Left forelimb (tissue), 1 donor: ENCODE measurements at regions not wholly inside any gene's neighbourhood (a gene's known extent, or its start where the extent isn't known, plus 50 kb on each side); places are given as distances from the start of the nearest gene placed in this dataset.

Experiments used
- DNase-seq: peaks from one replicate; pipeline ENCODE4 v3.0.0-alpha.2; 2018; ENCODE audit warnings: low spot score

DNA sequence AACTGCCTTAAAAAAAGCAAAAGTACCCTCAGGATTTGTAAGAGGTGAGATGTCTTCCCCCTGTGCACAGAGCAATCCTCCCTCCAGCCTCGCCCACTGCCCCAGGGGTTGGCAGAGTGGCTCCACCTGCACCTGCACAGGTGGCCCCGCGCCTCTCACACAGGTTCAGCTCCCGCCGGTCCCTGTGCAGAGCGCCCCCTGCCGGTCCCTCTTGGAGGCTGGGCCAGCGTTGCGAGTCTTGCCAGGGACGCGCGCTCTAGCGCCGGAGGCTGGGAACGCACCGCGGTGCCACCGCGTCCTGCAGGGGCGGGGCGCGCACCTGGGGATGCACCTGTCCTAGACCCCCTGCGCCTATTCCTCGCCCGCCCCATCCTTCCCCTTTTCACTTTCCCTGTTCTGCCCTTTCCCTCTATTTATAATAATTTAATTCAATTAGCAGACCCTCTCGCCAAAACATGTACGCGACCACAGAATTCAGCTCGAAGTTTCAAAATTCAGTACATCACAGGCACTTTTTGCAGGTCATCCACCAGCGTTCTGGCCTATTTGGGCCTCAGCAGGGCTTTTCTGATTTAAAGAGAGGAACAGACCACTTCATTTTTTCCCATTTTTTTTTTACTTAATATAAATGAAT, 618.6 kb downstream of the AACS start:
- no peak for DNase-seq

DNA sequence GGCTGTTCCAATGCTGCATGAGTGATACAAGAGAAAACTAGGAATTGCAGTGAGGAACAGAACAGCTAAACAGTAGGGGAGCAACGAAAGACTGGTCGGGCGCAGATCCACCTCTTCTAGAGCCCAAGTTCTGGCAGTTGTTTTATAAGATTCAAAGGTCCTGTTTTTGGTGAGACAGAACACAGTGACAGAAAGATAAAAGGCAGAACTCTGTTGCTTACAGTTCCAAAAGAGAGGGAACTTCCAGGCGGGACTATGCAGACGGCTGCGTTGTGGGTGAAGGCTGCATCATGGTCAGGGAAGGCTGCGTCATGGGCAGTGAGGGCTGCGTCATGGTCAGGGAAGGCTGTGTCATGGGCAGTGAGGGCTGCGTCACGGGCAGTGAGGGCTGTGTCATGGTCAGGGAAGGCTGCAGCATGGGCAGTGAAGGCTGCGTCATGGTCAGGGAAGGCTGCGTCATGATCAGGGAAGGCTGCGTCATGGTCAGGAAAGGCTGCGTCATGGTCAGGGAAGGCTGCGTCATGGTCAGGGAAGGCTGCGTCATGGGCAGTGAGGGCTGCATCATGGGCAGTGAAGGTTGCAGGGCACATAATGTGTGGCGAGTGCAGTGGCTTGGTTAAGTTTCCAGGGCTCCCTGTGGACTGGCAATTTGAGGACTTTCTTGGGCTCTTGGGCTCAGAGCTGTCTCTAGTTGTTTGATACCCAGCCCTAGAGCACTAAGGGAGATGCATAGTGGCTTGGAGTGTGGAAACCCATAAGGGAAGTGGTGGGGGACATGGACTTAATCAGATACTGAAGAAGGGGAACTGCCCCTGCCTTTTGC, 619.9 kb downstream of the AACS start:
- DNase-seq, result no peak

DNA sequence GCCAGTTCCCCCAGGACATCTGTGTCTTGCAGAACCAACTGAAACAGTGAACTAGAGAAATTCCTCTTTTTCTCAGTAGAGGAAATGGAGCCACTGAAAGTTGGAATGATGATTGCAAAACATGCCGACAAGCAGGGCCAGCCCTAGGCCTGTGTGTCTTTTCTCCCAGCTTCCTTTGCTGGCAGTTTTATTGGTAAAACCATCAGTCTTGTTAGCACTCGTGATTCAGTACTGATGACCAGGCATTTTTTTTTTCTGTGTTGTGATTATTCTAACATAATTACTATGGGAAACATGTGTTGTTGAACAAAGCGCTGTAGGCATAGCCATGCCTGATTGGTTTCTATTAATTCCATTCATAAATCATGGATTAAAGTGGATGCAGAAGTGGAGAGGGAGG, 620.7 kb downstream of the AACS start:
- DNase-seq, result no peak

DNA sequence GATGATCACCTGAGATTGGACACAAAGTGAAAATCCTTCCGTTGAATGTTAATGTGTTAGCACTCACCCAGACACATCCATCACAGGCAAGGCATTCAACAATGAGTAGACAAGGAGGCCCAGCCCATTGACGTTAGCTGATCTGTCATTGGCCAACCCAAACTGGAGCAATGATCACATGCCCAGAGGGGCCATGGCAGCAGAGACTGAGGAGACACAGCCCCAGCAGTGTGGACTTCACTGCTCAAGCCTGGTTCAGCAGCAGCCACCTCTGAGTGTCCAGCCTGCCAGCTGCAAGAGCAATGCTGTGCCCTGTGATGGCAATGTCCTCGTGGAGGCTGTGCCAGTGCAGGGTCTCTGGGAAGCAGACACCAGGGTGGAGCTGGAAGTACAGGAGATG, 622.2 kb downstream of the AACS start:
- no peak for DNase-seq

DNA sequence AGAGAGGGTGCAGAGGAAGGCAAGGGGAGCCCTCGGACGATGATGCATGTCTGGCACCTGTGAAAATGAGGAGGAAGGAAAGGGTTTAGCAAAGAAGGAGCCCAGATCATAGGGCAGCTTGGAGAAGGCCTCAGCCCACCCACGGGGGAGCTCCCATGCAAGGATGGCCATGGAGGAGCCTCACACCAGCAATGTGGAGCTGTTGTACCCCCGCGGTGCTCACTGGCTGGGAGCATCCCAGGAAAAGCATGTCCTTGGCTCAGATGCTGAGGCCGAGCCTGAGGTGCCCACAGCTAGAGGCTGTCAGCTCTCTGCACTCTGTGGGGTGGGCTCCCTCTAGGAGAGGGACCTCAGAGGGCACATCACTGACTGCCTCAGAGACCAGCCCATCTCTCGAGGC, 622.6 kb downstream of the AACS start:
- no peak for DNase-seq

DNA sequence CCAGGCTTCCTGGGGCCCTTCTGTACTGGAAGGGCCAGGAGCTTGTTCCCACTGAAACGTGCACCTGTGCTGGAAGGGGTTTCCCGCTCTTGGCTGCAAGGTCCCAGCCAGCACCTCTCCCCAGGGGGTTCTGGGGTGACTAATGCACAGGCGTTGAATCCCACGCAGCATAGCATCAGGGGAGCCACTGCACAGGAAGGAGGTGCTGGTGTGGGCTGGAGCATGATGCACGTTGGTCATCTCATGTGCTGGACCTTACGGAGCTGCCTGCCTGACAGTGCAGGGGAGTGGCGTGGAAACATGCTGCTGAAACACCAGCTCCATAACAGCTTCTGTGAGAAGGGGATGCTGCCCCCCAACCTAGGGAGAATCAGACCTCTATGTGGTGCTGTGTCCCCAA, 623.0 kb downstream of the AACS start:
- DNase-seq, result no peak

DNA sequence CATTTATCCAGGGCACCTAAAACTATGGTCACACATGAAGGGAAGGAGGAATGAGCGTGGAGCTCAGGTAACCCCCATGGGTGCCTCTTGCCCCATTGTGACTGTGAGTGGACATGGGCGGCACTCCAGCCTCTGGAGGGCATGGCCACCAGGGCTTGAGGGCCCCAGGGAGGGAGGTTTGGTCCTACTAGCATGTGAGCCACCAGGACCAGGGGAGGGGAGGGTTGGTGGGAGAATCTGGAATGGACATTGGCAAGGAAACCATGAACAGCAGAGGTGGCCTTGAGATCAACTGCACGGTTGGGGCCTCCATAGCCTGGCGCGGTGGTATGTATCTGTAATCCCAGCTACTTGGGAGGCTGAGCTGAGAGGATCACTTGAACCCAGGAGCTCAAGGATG, 623.6 kb downstream of the AACS start:
- DNase-seq, result no peak

DNA sequence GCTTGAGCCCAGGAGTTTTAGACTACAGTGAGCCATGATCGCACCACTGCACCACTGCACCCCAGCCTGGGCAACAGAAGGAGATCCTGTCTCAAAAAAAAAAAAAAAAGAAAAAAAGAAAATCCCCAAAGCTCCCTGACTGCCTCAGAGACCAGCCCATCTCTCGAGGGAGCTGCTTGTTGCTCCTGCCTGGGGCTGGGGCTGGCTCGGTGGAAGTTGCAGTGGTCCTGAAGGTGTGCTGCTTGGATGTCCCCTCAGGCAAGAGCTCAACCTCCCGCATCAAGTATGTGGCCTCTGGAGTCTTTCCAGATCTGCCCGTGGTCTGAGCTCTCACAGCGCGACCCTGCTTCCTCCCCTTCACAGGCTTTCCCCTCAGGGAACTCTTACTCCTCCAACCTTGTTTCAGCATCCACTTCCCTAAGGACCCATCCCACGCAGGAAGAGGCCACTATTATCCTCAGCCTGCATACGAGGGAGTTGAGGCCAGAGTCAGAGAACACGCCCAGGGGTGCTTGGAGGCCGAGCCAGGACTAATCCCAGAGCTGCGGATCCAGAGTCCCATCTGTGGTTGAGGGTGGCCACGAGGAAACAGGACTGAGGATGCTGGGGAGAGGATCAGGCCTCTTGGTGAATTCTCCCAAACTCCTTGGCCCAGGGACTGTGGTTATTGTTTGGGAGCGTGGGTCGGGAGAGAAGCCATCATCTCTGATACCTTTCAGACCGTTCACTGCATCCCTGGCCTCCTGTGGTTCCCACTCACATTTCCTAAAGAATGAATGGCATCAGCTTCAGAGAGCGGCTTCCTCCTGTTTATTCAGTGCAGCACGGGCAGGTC, 624.6 kb downstream of the AACS start:
- DNase-seq, result no peak

DNA sequence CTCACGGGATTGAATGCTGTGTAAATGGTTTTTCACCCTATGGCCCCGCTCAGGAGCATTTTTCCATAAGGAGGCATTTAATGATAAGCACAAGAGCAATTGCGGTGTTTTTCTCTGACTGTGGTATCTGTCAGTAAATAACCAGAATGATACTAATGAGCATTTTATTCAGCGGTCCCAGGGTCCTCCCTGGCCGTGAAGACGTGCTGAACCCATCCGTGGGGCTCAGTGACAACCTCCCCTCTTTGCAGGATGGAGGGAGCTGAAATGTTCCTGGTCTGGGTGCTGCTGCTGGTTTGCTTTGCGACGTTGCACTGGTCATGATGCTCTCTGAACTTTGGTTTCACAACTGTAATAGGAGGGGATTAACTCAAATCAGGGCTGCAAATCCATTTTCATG, 625.6 kb downstream of the AACS start:
- DNase-seq, result no peak

DNA sequence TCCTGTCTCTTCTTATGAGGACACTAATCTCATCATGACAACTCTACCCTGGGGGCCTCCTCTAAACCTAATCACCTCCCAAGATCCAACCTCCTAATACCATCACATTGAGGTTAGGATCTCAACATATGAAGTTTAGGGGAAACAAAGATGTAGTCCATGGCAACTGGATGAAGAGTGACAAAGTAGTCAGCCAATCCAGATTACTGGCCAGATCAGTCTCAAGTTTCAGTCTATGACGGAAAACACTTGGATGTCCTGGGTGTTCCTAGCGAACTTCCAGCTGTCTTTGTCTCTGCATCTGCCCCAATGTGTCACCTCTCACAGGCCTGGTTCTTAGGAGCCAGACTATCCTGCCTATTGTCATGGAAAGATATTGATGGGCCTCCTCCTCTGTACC, 630.8 kb downstream of the AACS start:
- no peak for DNase-seq

DNA sequence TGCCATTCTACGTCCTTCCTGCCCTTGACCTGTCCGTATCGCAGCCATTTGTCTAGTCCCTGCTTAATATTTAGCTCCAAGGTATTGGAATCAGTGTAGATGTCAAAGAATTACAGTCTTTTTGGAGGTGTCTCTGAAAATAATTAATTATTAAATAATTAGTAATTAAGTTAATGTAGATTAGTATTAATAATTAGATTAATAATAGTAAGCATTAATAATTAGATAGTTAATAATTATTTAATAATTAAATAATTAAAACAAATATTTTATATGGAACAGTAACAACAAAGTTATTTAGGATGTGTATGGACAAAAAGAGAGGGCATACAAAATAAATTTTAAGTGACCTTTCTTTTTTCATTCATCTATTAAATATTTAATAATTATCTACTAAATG, 639.6 kb downstream of the AACS start:
- DNase-seq, result no peak

DNA sequence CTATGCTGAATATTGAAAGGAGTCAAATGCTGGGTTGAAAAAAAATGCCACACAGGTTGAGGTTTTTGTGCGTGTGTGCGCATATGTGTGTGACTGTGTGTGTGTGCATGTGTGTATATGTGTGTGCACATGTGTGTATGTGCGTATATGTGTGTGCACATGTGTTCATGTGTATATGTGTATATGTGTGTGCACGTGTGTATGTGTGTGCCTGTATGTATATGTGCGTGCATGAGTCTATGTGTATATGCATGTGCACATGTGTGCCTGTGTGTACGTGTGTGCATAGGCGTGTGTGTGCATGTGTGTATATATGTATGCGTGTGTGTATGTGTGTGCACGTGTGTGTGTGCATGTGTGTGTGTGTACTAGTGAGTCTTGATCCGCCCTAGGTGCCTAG, 655.7 kb downstream of the AACS start:
- DNase-seq, result no peak

DNA sequence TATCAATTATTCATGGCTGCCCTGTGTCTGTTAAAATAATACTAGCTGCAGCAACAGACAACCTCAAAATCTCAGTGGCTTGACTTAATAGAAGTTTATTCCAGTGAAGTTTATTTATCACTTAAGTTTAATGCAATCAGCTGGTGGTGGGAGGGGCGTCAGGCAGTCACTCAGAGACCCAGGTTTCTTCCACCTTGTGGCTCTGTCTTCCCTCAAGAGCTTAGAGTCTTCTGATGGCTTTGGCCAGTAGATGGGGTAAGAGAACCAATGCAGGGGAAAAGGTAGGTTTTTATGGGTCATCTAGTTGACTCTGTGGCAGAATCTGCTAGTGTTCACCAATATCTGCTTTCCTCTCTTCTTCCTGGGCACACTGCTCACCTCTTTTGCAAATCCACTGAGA, 668.9 kb downstream of the AACS start:
- DNase-seq, result no peak

DNA sequence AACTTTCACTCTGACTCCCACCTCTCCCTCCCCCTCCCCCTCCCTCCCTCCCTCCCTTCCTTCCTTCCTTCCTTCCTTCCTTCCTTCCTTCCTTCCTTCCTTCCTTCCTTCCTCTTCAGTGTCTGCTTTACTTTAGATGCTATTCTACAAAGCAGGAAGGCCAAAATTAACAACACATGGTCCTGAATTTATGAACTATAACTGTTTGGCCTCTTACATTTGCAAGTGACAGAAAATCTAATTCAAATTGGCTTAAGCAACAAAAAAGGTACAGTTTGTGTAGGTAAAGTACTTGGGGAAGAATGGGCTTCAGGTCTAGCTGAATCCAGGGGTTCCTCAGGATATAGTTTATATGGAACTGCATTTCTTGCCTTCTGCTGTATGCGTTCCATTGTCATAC, 673.0 kb downstream of the AACS start:
- no peak for DNase-seq

DNA sequence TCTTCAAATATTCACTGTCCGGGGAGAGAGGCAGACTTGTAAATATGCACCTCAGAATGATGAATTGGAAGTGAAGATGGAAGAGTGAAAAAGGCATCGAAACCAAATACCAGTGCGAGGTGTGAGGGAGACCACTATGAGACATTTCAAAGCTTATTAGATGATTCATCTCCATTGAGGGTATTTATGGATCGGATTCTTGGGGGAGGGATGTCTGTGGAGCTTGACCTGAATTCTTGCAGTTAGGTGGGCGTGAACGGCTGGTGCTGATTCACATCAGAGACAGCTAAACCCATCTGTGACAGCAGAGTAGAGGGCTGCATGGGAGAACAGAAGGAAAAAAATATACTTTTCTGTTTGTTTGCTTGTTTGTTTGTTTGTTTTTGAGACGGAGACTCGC, 677.2 kb downstream of the AACS start:
- DNase-seq, result no peak

DNA sequence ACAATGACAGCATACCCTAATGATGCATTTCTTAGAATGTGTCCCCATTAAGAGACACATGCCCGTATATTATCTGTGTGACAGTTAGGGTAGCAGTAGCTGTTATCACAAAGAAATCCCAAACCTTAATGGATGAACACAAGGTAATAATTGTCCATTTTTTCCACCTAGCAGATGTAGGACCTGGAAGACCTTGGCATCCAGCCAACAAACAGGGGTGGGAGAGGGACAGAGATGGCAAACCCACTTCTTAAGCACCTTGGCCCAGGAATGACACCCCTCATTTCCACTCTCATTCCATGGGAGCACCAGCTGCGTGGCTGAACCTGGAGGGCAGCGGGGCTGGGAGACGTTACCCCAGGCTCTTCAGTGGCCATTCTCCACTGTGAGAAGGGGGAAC, 679.0 kb downstream of the AACS start:
- no peak for DNase-seq

DNA sequence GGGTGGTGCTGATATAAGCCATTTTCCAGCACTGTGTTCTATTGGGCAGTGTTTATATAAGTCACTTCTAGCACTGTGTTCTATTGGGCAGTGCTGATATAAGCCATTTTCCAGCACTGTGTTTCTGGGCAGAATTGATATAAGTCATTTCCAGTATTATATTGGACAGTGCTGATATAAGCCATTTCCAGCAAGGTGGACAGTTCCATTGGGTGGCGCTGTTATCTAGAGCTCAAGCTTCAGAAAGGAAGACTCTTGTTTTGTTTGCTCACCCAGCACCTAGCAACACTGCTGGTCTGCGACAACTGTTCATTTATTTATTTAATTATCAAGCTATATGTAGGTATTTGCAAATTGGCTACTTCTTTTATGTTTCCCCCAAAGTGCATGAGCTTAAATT, 690.3 kb downstream of the AACS start:
- no peak for DNase-seq

DNA sequence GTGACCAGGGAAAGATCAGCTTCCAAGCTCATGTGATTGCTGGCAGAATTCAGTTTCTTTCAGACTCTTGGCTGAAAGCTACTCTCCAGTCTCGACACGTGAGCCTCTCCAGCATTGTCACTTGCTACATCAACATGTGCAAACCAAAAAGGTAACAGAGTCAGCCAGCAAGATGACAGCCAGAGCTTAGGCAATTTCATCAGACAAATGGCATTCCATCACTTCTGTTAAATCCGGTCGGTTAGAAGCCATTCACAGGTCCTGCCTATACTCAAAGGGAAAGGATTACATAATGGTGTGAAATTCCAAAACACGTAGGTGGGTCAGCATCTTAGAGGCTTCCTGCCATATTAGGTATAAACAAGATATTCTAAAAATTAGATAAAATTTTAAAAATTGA, 700.9 kb downstream of the AACS start:
- no peak for DNase-seq

DNA sequence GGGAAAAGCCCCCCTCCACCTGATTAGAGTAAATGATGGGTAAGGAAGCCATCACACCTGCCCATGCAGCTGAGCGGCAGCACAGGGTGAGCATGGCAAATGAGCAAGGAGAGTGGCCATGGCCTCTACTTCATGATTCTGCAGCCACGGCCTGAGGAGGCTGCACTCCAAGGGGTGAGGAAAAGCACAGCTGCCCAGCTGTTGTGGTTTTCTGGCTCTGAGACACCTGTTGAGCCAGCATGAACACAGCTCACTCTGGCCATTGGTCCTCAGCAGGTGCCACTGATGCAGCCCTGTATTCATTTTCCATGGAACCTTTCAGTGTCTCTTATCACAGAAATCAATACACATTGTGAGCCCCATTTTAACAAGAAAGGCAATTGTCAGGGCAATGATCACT, 707.2 kb downstream of the AACS start:
- DNase-seq, result no peak

DNA sequence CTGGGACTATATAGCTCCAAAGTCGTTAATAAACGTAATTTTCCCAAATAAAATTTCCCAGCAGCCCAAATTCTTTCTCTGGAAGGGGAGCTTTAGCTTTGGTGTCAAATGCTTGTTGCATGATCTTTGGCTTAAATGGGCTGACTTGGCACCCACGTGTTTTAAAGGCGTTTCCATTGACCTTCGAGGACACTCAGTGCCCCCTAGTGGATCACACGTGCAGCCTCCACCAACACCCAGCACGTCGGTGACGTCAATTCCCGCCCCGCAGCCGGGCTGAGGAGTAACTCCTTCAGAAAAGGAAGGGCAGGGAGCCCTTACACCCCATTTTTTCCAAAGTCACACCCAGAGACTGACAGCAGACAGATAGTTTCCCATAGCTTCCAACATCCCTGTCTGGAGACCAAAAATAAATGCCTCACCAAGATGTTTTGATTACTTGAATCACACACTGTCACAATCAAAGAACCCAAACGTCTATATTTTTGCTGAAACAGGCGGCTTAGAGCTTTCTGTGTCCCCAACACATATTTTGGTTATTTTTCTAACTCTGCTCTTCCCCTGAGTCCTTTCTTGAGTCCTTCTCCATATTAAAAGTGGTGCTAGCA, 707.9 kb downstream of the AACS start:
- no peak for DNase-seq

DNA sequence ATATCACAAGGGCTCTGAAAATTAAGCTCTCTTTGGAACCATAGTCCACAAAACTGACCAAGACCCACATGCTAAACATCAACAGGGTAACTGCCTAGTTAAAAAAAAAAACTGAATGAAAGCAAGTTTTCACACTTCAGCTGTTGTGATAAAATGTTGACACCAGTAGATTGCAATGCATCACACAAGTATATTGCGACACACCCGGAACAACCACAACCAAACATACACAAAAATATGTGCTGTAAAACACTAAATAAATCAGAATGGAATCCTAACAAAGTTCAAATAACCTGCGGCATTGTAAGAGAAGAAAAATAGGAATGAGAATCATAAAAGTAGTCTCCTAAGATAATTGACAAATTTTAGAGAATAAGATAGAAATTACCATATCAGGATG, 710.3 kb downstream of the AACS start:
- no peak for DNase-seq

DNA sequence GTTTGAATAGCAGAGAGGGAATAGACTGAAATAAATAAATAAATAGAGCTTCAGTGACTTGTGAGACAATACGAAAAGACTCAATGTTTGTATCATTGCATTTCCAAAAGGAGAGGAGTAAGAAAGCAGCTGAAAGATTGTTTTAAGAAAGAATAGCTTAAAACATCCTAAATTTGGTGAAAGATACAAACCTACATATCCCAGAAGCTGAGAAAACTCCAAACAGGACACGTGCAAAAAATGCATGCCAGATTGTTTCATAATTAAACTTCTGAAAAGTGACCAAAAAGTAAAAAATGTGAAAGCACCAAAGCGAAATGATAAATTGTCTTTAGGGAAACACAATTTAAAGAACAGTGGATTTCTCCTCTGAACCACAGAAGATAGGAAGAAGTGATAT, 711.0 kb downstream of the AACS start:
- DNase-seq, result no peak

DNA sequence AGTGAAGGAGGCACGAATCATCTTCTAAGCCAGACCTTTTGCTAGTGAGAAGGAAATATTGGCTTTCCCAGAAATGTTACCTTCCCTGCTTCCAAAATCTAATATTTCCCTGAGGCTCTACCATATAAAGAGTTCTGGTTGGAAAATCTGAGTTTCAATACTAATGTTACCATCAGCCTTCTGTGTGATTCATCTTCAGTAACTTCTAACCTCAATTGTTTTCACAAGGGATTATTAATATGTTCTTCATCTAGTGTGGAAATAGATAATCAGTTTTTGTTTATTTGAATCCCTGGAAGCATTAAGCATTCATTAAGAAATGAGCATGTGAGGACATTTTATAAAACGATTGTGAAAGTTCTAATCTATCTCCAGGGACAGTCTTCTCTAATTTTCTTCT, 720.9 kb downstream of the AACS start:
- DNase-seq, result no peak
